HG02642 (cell line): ENCODE measurements at regions not wholly inside any gene's neighbourhood (a gene's known extent, or its start where the extent isn't known, plus 50 kb on each side); places are given as distances from the start of the nearest gene placed in this dataset.
"Not testable (repeated sequence)": the region's sequence is repeated elsewhere in the genome, so short reads cannot be mapped to it uniquely, and the experiment has no call there.

Experiments
- ATAC-seq: cut with Tn5 transposase; IDR thresholded peaks from one replicate; pipeline ENCODE4 v1.9.1; 2021; ENCODE audit warnings: mild to moderate bottlenecking; ENCODE audit not compliant: unreplicated experiment, poor library complexity

- no peak for ATAC-seq
These were observed 135.5 kb upstream of the PZP start for GRCh38 chr12:9343731-9344130.

DNA sequence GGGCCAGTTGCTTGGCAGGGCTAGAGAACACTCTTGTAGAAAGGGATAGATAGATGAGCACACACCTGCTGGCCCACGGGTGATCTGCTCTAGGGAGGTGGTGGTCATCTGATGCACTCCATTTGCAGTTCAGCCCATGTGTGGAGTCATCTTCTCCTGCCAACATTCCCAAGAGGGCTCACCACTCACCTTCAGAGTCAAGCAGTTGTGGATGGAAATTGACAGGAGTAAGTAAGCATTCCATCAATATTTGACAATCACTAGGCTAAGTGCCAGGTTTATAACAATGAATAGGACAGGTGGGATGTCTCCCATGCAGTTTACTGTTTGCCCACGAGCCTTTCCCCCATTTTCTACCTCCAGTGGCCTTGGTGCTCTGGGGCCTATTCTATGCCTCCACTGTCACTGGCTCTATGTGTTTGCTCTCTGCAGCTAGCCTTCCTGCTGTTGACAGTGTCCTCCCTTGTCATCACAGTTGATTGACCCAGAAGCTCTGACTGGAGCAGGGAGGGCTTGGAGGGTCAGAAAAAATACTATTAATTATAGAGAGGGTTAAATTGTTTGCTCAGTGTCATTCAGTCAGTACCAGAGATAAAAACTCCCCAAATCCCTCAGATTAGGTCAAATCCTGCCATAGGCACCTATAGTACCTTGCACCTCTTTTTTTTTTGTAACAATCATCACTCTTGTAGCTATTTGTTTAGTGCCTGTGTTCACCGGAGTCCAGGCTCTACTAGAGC, 134.6 kb upstream of the PZP start:
- no peak for ATAC-seq

- no peak for ATAC-seq
These were observed 133.0 kb upstream of the PZP start for GRCh38 chr12:9341260-9341585.

DNA sequence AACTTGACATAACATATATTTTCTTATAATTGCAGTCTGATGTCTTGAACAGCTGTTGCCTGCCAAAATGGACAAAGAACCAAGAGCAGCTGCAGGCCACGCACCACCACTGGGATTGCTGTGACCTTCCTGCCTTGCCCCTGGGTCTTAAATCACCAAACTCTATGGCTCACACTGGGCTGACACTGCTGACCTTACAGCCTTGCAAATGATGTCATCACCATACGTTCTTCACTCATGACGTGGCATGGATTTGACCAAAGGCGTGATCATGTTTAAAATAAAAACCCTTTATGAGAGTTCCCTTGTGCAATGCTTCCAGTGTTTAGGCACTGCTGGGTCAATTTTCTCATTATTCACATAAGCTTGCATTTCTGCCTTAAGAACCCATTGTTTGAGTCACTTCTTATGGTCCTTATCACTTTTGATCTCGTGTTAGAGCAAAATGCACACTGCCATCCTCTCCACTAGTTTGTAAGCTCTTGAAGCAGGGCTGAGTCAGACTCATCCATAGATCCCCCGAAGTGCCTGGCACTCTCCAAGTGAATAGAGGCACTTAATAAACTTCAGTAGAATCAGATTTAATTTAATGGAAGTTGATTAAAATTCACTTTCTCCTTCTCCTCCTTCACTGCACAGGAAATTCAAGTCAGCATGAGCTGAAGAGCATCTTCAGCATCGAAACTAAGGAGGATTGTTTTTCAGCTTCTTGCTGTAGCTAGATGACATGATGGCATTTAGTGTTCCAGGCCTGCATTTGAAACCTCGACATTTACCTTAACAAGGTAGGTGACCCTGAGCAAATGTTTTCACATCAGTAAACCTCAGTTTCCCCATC, 132.4 kb upstream of the PZP start:
- no peak for ATAC-seq

GRCh38 chr12:9337656-9338055, 129.5 kb upstream of the PZP start:
- no peak for ATAC-seq

DNA sequence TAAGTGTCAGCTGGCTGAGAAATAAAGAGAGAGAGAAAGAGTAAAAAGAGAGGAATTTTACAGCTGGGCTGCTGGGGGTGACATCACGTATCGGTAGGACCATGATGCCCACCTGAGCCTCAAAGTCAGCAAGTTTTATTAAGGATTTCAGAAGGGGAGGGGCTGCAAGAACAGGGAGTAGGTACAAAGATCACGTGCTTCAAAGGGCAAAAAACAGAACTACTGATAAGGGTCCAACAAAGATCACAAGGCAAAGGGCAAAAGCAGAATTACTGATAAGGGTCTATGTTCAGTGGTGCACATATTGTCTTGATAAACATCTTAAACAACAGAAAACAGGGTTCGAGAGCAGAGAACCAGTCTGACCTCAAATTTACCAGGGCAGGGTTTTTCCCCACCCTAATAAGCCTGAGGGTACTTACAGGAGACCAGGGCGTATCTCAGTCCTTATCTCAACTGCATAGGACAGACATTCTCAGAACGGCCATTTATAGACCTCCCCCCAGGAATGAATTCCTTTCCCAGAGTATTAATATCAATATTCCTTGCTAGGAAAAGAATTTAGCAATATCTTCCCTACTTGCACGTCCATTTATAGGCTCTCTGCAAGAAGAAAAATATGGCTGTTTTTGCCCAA, 128.3 kb upstream of the PZP start:
- not testable (repeated sequence) for ATAC-seq

GRCh38 chr12:9335867-9336266, 127.7 kb upstream of the PZP start:
- ATAC-seq = no peak

- no peak for ATAC-seq
These were observed 126.8 kb upstream of the PZP start for GRCh38 chr12:9334964-9335363.

DNA sequence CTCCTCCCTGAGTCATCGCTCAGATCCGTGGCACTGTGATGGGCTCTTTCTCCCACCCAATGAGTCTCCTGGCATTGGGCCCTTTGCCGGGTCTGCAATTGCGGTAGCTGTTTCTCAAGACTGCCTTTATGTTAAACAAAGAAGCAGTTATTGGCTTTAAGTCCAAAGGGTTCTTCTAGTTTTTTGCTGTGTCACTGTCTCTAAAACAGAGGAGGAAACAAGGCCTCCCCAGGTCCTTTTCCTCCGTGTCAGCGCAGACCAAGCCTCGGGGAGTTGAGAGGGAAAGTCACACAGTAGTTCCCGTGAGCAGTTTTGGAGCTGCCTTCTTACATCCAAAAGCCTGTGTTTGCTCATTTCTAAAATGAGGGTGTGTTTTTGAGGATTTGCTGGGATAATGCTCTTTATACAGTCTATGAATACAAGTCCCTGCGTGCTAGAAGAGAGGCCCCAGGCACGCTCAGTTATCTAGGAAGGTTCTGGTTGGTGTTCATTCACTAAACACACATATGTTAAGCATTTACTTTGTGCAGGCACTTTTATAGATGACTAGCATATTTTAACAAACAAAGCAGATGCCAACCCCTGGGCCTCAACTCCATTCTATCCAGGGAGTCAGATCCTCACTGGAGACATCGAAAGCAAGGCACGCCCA, 126.0 kb upstream of the PZP start:
- no peak for ATAC-seq

- ATAC-seq = no peak
These were observed 125.0 kb upstream of the PZP start for GRCh38 chr12:9333161-9333560.

GRCh38 chr12:9332564-9332963, 124.4 kb upstream of the PZP start:
- no peak for ATAC-seq

DNA sequence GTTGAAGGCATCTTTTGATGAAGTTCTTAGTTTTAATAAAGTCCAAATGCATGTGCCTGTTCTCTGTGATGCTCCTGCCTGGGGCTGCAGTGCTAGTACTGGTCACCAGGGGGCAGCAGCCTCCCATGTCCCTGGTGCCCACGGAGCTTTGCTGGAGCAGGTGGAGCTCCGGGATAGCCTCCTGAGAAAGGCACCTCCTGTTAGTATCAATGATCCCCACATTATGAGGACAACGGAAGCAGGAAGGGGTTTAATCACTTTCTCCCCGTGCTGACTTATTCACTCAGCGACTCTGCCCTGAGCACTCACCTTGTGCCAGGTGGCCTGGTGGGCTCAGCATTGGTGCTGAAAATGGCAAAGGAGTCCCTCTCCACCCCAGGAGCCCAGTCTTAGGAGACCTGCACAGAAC, 123.0 kb upstream of the PZP start:
- ATAC-seq = no peak

- no peak for ATAC-seq
These were observed 120.8 kb upstream of the PZP start for GRCh38 chr12:9329019-9329418.

DNA sequence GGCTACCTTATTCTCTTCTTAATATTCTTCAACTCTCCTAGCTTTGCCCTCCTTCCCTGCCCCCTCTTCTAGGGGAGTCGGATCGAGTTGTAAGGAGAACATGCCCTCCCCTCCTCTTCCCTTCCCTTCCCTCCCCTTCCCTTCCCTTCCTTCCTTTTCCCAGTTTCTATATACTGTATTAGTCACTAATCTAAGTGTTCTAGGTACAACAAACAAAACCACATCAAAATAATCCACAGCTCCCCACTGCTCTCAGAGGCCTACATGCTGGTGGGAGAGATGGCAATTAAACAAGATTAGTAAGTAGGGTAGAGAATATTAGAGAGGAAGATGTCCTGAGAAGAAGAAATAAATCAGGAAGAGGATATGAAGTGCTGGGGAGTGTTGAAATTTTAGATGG, 119.9 kb upstream of the PZP start:
- ATAC-seq = no peak

DNA sequence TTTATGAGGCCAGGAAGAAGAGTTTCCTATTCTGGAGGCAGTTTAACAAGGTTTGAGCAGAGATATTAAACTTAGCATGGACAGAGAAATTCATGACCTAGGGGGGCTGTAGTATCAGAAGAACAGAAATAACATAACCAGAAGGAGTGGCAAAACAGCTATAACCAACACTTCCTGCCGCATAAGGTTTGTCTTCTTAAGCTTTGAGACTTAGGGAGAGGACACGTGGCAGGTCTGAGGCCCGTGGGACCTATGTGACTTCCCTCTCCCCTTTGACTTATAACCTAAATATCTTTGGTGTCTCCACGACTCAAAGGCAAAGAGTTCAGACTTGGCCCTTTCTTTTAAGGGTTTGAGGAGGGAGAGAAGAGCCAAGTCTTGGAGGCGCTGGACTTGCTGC, 119.1 kb upstream of the PZP start:
- ATAC-seq = no peak

- ATAC-seq = not testable (repeated sequence)
These were observed 118.7 kb upstream of the PZP start for GRCh38 chr12:9326849-9327248.

GRCh38 chr12:9326085-9326484, 117.9 kb upstream of the PZP start:
- ATAC-seq = no peak

GRCh38 chr12:9325471-9325870, 117.3 kb upstream of the PZP start:
- ATAC-seq = no peak

GRCh38 chr12:9324782-9325181, 116.6 kb upstream of the PZP start:
- ATAC-seq = no peak

GRCh38 chr12:9323144-9323681, 115.0 kb upstream of the PZP start:
- no peak for ATAC-seq

GRCh38 chr12:9319842-9320173, 111.6 kb upstream of the PZP start:
- ATAC-seq = no peak
